Astrocyte (in vitro differentiated cells and primary cell): ENCODE measurements at regions not wholly inside any gene's neighbourhood (a gene's known extent, or its start where the extent isn't known, plus 50 kb on each side); places are given as distances from the start of the nearest gene placed in this dataset.

Experiments
- DNase-seq: peaks from one replicate; pipeline ENCODE4 v3.0.0-alpha.2; 2010; ENCODE audit warnings: low read depth
- FAIRE-seq: peaks from 2 replicates; lab custom pipeline; 2011; peaks lifted over from hg19 to GRCh38; lab: Jason Lieb, UNC
- H2AFZ ChIP-seq: 2 replicates; pipeline ENCODE4 v1.6.0; 2012; ENCODE audit warnings: low read depth, low read length, inconsistent platforms
- H3K27ac ChIP-seq: 2 replicates; pipeline ENCODE4 v1.5.1; 2011; ENCODE audit warnings: low read depth, low read length, inconsistent platforms
- H3K27me3 ChIP-seq: 2 replicates; pipeline ENCODE4 v1.6.0; 2011; ENCODE audit warnings: low read length, inconsistent platforms; ENCODE audit not compliant: insufficient read depth
- H3K36me3 ChIP-seq: 2 replicates; pipeline ENCODE4 v1.5.1; 2011; ENCODE audit warnings: low read length, inconsistent platforms; ENCODE audit not compliant: insufficient read depth
- H3K4me1 ChIP-seq: 2 replicates; pipeline ENCODE4 v1.5.1; 2011; ENCODE audit warnings: low read length, inconsistent platforms; ENCODE audit not compliant: insufficient read depth
- H3K4me2 ChIP-seq: 2 replicates; pipeline ENCODE4 v1.6.0; 2012; ENCODE audit warnings: low read length, inconsistent platforms
- H3K4me3 ChIP-seq: 2 replicates; pipeline ENCODE4 v1.5.1; 2011; ENCODE audit warnings: low read depth, mild to moderate bottlenecking, low read length, inconsistent platforms; ENCODE audit not compliant: insufficient read depth
- H3K79me2 ChIP-seq: 2 replicates; pipeline ENCODE4 v1.6.0; 2012; ENCODE audit warnings: mild to moderate bottlenecking, low read length, inconsistent platforms; ENCODE audit not compliant: insufficient read depth
- H3K9ac ChIP-seq: 2 replicates; pipeline ENCODE4 v1.6.0; 2012; ENCODE audit warnings: mild to moderate bottlenecking, low read length, inconsistent platforms
- H3K9me3 ChIP-seq: 2 replicates; pipeline ENCODE4 v1.5.1; 2012; ENCODE audit warnings: low read depth, mild to moderate bottlenecking, low read length, inconsistent platforms; ENCODE audit not compliant: insufficient read depth
- H4K20me1 ChIP-seq: 2 replicates; pipeline ENCODE4 v1.6.0; 2012; ENCODE audit warnings: low read length, inconsistent platforms; ENCODE audit not compliant: insufficient read depth
- H3K27ac Mint-ChIP-seq: one replicate; pipeline ENCODE4 v1.8.0; 2021; ENCODE audit warnings: mild to moderate bottlenecking, mixed read lengths; ENCODE audit not compliant: unreplicated experiment
- H3K27me3 Mint-ChIP-seq: one replicate; pipeline ENCODE4 v1.8.0; 2021; ENCODE audit warnings: low read depth, mixed read lengths; ENCODE audit not compliant: unreplicated experiment
- H3K36me3 Mint-ChIP-seq: one replicate; pipeline ENCODE4 v1.8.0; 2021; ENCODE audit warnings: low read depth, mixed read lengths; ENCODE audit not compliant: unreplicated experiment
- H3K4me1 Mint-ChIP-seq: one replicate; pipeline ENCODE4 v1.8.0; 2021; ENCODE audit warnings: low read depth, mixed read lengths; ENCODE audit not compliant: unreplicated experiment
- H3K4me3 Mint-ChIP-seq: one replicate; pipeline ENCODE4 v1.8.0; 2021; ENCODE audit warnings: mild to moderate bottlenecking, moderate library complexity, mixed read lengths; ENCODE audit not compliant: unreplicated experiment
- H3K9me3 Mint-ChIP-seq: one replicate; pipeline ENCODE4 v1.8.0; 2021; ENCODE audit warnings: mild to moderate bottlenecking, mixed read lengths; ENCODE audit not compliant: unreplicated experiment
- EZH2 ChIP-seq: IDR thresholded peaks from 2 replicates; pipeline ENCODE4 v1.6.1; 2012; ENCODE audit warnings: mild to moderate bottlenecking, low read length, inconsistent platforms; ENCODE audit not compliant: insufficient read depth
- TF ChIP-seq, protein P1 (sequence below): IDR thresholded peaks from 2 replicates; pipeline ENCODE4 v1.5.1; 2011; ENCODE audit warnings: low read depth, mild to moderate bottlenecking, inconsistent platforms, low read length, moderate library complexity; ENCODE audit not compliant: insufficient read depth

- no peak for FAIRE-seq
- Histone ChIP-seq H3K79me2 (no peaks in the 10 kb centered on the region), H3K4me2 (no peak overlapping the region), H3K27ac (no peak overlapping the region), H3K36me3 (no peaks in the 10 kb centered on the region), H3K9me3 (peaks cover 2% of the 10 kb centered on the region), H3K4me1 (no peaks in the 10 kb centered on the region), H3K27me3 (no peaks in the 10 kb centered on the region), H3K9ac (no peak overlapping the region), H2AFZ (no peak overlapping the region), H3K4me3 (no peak overlapping the region), H4K20me1 (no peaks in the 10 kb centered on the region)
- no peak for DNase-seq
- no peaks in the 10 kb centered on the region for H3K27me3 Mint-ChIP-seq
- H3K4me1 Mint-ChIP-seq = peaks cover 2% of the 10 kb centered on the region
- no peaks in the 10 kb centered on the region for H3K36me3 Mint-ChIP-seq
- H3K9me3 Mint-ChIP-seq = no peaks in the 10 kb centered on the region
- H3K27ac Mint-ChIP-seq = no peak overlapping the region
- H3K4me3 Mint-ChIP-seq = no peak overlapping the region
- TF ChIP-seq, protein P1, sequence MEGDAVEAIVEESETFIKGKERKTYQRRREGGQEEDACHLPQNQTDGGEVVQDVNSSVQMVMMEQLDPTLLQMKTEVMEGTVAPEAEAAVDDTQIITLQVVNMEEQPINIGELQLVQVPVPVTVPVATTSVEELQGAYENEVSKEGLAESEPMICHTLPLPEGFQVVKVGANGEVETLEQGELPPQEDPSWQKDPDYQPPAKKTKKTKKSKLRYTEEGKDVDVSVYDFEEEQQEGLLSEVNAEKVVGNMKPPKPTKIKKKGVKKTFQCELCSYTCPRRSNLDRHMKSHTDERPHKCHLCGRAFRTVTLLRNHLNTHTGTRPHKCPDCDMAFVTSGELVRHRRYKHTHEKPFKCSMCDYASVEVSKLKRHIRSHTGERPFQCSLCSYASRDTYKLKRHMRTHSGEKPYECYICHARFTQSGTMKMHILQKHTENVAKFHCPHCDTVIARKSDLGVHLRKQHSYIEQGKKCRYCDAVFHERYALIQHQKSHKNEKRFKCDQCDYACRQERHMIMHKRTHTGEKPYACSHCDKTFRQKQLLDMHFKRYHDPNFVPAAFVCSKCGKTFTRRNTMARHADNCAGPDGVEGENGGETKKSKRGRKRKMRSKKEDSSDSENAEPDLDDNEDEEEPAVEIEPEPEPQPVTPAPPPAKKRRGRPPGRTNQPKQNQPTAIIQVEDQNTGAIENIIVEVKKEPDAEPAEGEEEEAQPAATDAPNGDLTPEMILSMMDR = no peak
- no peak for TF ChIP-seq EZH2
Observed at GRCh38 chr7:88614736-88615135, 144.8 kb upstream of the ZNF804B start.

DNA sequence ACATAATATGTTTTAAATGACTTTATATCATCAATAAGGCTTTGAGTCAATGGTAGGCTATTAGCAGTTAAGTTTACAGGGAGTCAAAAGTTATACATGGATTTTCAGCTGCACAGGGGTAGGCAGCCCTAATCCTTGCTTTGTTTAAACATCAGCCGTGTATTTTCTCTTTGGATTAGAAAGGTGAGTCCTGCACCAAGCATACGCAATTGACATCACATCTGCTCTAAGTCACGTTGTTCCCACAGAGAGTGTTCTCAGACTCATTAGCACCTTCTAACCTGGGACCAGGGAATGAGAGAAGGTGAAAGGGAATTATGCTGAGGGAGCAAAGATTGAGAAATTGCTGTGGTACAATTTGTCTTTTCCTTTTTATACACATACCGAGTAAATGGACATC, 148.6 kb upstream of the ZNF804B start:
- no peaks in the 10 kb centered on the region for H3K36me3 ChIP-seq
- no peaks in the 10 kb centered on the region for H3K79me2 ChIP-seq
- DNase-seq = no peak
- H3K4me1 ChIP-seq = no peaks in the 10 kb centered on the region
- peaks cover 3% of the 10 kb centered on the region for H3K9me3 ChIP-seq
- no peak overlapping the region for H3K9ac ChIP-seq
- no peak for FAIRE-seq
- Mint-ChIP-seq H3K4me3 (no peak overlapping the region), H3K9me3 (peaks cover 1% of the 10 kb centered on the region), H3K36me3 (no peaks in the 10 kb centered on the region), H3K27me3 (no peaks in the 10 kb centered on the region), H3K4me1 (peaks cover 2% of the 10 kb centered on the region), H3K27ac (no peak overlapping the region)
- H3K27ac ChIP-seq = no peak overlapping the region
- no peaks in the 10 kb centered on the region for H4K20me1 ChIP-seq
- TF ChIP-seq, protein P1 = no peak
- no peak for TF ChIP-seq EZH2
- no peaks in the 10 kb centered on the region for H3K27me3 ChIP-seq
- no peak overlapping the region for H2AFZ ChIP-seq
- H3K4me3 ChIP-seq = no peak overlapping the region
- H3K4me2 ChIP-seq = no peak overlapping the region

- Mint-ChIP-seq H3K4me1 (no peaks in the 10 kb centered on the region), H3K36me3 (no peaks in the 10 kb centered on the region), H3K4me3 (no peak overlapping the region), H3K27me3 (no peaks in the 10 kb centered on the region), H3K9me3 (no peaks in the 10 kb centered on the region), H3K27ac (no peak overlapping the region)
- no peak overlapping the region for H3K4me2 ChIP-seq
- no peak for TF ChIP-seq EZH2
- TF ChIP-seq, protein P1 = no peak
- H3K27ac ChIP-seq = no peak overlapping the region
- H2AFZ ChIP-seq = no peak overlapping the region
- H3K79me2 ChIP-seq = no peaks in the 10 kb centered on the region
- H4K20me1 ChIP-seq = no peaks in the 10 kb centered on the region
- no peaks in the 10 kb centered on the region for H3K9me3 ChIP-seq
- H3K4me1 ChIP-seq = no peaks in the 10 kb centered on the region
- DNase-seq = no peak
- H3K9ac ChIP-seq = no peak overlapping the region
- H3K4me3 ChIP-seq = no peak overlapping the region
- no peaks in the 10 kb centered on the region for H3K27me3 ChIP-seq
- H3K36me3 ChIP-seq = no peaks in the 10 kb centered on the region
- no peak for FAIRE-seq
Observed at GRCh38 chr7:88600695-88601094, 158.8 kb upstream of the ZNF804B start.
